ENCODE measurements at regions not wholly inside any gene's neighbourhood (a gene's known extent, or its start where the extent isn't known, plus 50 kb on each side); places are given as distances from the start of the nearest gene placed in this dataset.

- TF ChIP-seq, protein P1, sequence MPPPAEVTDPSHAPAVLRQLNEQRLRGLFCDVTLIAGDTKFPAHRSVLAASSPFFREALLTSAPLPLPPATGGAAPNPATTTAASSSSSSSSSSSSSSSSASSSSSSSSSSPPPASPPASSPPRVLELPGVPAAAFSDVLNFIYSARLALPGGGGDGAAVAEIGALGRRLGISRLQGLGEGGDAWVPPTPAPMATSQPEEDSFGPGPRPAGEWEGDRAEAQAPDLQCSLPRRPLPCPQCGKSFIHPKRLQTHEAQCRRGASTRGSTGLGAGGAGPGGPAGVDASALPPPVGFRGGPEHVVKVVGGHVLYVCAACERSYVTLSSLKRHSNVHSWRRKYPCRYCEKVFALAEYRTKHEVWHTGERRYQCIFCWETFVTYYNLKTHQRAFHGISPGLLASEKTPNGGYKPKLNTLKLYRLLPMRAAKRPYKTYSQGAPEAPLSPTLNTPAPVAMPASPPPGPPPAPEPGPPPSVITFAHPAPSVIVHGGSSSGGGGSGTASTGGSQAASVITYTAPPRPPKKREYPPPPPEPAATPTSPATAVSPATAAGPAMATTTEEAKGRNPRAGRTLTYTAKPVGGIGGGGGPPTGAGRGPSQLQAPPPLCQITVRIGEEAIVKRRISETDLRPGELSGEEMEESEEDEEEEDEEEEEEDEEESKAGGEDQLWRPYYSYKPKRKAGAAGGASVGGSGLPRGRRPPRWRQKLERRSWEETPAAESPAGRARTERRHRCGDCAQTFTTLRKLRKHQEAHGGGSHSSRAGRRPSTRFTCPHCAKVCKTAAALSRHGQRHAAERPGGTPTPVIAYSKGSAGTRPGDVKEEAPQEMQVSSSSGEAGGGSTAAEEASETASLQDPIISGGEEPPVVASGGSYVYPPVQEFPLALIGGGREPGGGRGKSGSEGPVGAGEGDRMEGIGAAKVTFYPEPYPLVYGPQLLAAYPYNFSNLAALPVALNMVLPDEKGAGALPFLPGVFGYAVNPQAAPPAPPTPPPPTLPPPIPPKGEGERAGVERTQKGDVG (CRISPR knock-in tag; IDR thresholded peaks at IDR 0.05; ENCODE audit: borderline replicate concordance), result no peak
- TF ChIP-seq RARG (CRISPR knock-in tag; IDR thresholded peaks at IDR 0.05; ENCODE audit: low read depth), result no peak
- TF ChIP-seq, protein P2, sequence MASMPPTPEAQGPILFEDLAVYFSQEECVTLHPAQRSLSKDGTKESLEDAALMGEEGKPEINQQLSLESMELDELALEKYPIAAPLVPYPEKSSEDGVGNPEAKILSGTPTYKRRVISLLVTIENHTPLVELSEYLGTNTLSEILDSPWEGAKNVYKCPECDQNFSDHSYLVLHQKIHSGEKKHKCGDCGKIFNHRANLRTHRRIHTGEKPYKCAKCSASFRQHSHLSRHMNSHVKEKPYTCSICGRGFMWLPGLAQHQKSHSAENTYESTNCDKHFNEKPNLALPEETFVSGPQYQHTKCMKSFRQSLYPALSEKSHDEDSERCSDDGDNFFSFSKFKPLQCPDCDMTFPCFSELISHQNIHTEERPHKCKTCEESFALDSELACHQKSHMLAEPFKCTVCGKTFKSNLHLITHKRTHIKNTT (CRISPR knock-in tag; IDR thresholded peaks at IDR 0.05), result no peak
- no peak for TF ChIP-seq CAMTA2 (CRISPR knock-in tag; IDR thresholded peaks at IDR 0.05; ENCODE audit: borderline replicate concordance)
- TF ChIP-seq, protein P3, sequence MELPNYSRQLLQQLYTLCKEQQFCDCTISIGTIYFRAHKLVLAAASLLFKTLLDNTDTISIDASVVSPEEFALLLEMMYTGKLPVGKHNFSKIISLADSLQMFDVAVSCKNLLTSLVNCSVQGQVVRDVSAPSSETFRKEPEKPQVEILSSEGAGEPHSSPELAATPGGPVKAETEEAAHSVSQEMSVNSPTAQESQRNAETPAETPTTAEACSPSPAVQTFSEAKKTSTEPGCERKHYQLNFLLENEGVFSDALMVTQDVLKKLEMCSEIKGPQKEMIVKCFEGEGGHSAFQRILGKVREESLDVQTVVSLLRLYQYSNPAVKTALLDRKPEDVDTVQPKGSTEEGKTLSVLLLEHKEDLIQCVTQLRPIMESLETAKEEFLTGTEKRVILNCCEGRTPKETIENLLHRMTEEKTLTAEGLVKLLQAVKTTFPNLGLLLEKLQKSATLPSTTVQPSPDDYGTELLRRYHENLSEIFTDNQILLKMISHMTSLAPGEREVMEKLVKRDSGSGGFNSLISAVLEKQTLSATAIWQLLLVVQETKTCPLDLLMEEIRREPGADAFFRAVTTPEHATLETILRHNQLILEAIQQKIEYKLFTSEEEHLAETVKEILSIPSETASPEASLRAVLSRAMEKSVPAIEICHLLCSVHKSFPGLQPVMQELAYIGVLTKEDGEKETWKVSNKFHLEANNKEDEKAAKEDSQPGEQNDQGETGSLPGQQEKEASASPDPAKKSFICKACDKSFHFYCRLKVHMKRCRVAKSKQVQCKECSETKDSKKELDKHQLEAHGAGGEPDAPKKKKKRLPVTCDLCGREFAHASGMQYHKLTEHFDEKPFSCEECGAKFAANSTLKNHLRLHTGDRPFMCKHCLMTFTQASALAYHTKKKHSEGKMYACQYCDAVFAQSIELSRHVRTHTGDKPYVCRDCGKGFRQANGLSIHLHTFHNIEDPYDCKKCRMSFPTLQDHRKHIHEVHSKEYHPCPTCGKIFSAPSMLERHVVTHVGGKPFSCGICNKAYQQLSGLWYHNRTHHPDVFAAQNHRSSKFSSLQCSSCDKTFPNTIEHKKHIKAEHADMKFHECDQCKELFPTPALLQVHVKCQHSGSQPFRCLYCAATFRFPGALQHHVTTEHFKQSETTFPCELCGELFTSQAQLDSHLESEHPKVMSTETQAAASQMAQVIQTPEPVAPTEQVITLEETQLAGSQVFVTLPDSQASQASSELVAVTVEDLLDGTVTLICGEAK (IDR thresholded peaks at IDR 0.05), result no peak
- TF ChIP-seq, protein P3 (CRISPR knock-in tag; IDR thresholded peaks at IDR 0.05), result no peak
- no peak for TF ChIP-seq ZNF775 (CRISPR knock-in tag; IDR thresholded peaks at IDR 0.05; ENCODE audit: borderline replicate concordance)
- TF ChIP-seq GATAD1 (CRISPR knock-in tag; IDR thresholded peaks at IDR 0.05), result peak; percentile 77
- no peak for TF ChIP-seq ZNF136 (CRISPR knock-in tag; IDR thresholded peaks at IDR 0.05; ENCODE audit: low read depth)
- TF ChIP-seq MLX (CRISPR knock-in tag; IDR thresholded peaks at IDR 0.05), result peak; percentile 94
- TF ChIP-seq ZNF225 (CRISPR knock-in tag; IDR thresholded peaks at IDR 0.05), result no peak
Observed at GRCh38 chr17:77512062-77512946, 371.5 kb downstream of the SEC14L1 start (continued).

Measured in HepG2 (cell line).